ENCODE measurements at regions not wholly inside any gene's neighbourhood (a gene's known extent, or its start where the extent isn't known, plus 50 kb on each side); places are given as distances from the start of the nearest gene placed in this dataset.

DNA sequence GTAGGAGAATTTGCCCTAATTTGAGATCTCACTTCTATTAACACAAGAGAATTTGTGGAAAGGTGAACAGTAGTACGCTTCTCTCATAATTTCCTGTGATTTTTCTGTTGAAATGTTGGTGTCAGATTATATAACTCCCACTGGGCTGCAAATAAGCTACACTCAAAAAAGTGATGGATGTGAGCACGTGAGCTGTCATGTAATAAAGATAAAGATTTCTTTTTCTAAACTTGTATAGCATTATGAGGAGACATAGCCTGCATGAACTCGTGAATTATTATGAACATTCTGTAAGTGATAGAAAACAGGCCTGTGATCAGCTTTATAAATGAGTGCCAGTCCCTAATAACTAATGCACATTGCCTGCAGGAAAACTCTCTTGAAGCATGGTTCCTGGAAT, 356.6 kb upstream of the ACTRT1 start:
- TF ChIP-seq EZH2 (IDR thresholded peaks at IDR 0.05) (no peak), POLR2AphosphoS5 (IDR thresholded peaks at IDR 0.05; ENCODE audit: borderline replicate concordance, low read depth, low read length) (no peak), FOXP2 (optimal IDR thresholded peaks at IDR 0.05; ENCODE audit: control extremely low read depth, extremely low read length, insufficient read depth) (no peak)

Data from SK-N-MC (cell line).